B cell (primary cell): ENCODE measurements at regions not wholly inside any gene's neighbourhood (a gene's known extent, or its start where the extent isn't known, plus 50 kb on each side); places are given as distances from the start of the nearest gene placed in this dataset.

Source experiments
- ATAC-seq: fragments of 200-7000 bp; cut with Tn5 transposase; one replicate; pipeline ENCODE4 v1.10.0; 2021; ENCODE audit warnings: low read depth, mild to moderate bottlenecking, moderate number of reproducible peaks, moderate library complexity
- CTCF ChIA-PET: fragments of 350-600 bp; sonication (Branson Sonifier 250); formaldehyde crosslinking; loops from one replicate; lab custom pipeline; 2021; ENCODE audit warnings: antibody characterized with exemption, inconsistent platforms; lab: Charles Lee
- POLR2A ChIA-PET: fragments of 350-600 bp; sonication (Branson Sonifier 250); formaldehyde crosslinking; loops from one replicate; lab custom pipeline; 2021; ENCODE audit warnings: antibody characterized with exemption; lab: Charles Lee
- DNase-seq: peaks from one replicate; pipeline ENCODE4 v3.0.0; 2013
- H2AFZ ChIP-seq: 2 replicates; pipeline ENCODE4 v1.6.1; 2012; ENCODE audit warnings: mild to moderate bottlenecking, low read depth, low read length; ENCODE audit not compliant: insufficient read depth, poor library complexity, severe bottlenecking
- H3K27ac ChIP-seq, 2 donors: 1 replicate in 1 of 2; 2 replicates in 1 of 2; pipeline ENCODE4 v1.5.1; 2012 to 2013; ENCODE audit warnings: low read length in 2 of 2, mild to moderate bottlenecking in 2 of 2, moderate library complexity in 1 of 2
- H3K27me3 ChIP-seq, 4 experiments: fragments of 200-600 bp in 1 of 4; sonication (generic) in 1 of 4; replicated peaks in 1 of 4; 1 replicate in 2 of 4; 2 replicates in 2 of 4; pipeline versions ENCODE4 v1.6.1 to v1.7.0; 2013 to 2016; ENCODE audit warnings: low read length in 3 of 4, mild to moderate bottlenecking in 2 of 4, mixed read lengths in 1 of 4, moderate library complexity in 1 of 4; ENCODE audit not compliant: insufficient read depth in 4 of 4, control insufficient read depth in 3 of 4; ENCODE audit errors: control extremely low read depth in 1 of 4
- H3K36me3 ChIP-seq, 2 experiments: replicated peaks in 1 of 2; 1 replicate in 1 of 2; 2 replicates in 1 of 2; pipeline versions ENCODE4 v1.6.1 to v1.7.1; 2013; ENCODE audit warnings: low read length in 1 of 2; ENCODE audit not compliant: insufficient read depth in 2 of 2, control insufficient read depth in 1 of 2; ENCODE audit errors: control extremely low read depth in 1 of 2, extremely low read depth in 1 of 2
- H3K4me1 ChIP-seq, 2 donors: fragments of 200-600 bp in 1 of 2; sonication (generic) in 1 of 2; 1 replicate in 1 of 2; 2 replicates in 1 of 2; pipeline versions ENCODE4 v1.5.1 to v1.6.1; 2013 to 2017; ENCODE audit warnings: low read length in 2 of 2; ENCODE audit not compliant: control insufficient read depth in 2 of 2, insufficient read depth in 2 of 2
- H3K4me2 ChIP-seq: replicated peaks from 2 replicates; pipeline ENCODE3; 2012; ENCODE audit warnings: mild to moderate bottlenecking, low read depth, low read length; ENCODE audit not compliant: poor library complexity, severe bottlenecking
- H3K4me3 ChIP-seq, 5 experiments: fragments of 200-600 bp in 1 of 5; sonication (generic) in 1 of 5; 1 replicate in 3 of 5; 2 replicates in 2 of 5; pipeline versions ENCODE4 v1.5.1 to v1.7.0; 2011 to 2016; ENCODE audit warnings: low read length in 4 of 5, mild to moderate bottlenecking in 4 of 5, low read depth in 2 of 5, control low read depth in 1 of 5, moderate library complexity in 1 of 5; ENCODE audit not compliant: insufficient read depth in 1 of 5; ENCODE audit errors: control extremely low read depth in 1 of 5, extremely low read depth in 1 of 5
- H3K79me2 ChIP-seq: fragments of 200-600 bp; sonication (generic); one replicate; pipeline ENCODE4 v1.6.0; 2016; ENCODE audit warnings: low read length; ENCODE audit not compliant: control insufficient read depth, insufficient read depth
- H3K9ac ChIP-seq: fragments of 200-600 bp; sonication (generic); 2 replicates; pipeline ENCODE4 v1.6.1; 2017; ENCODE audit warnings: mild to moderate bottlenecking, low read length, moderate library complexity
- H3K9me3 ChIP-seq, 3 donors: one replicate each; pipeline versions ENCODE4 v1.6.1 to v1.7.1; 2013; ENCODE audit warnings: low read length in 2 of 3; ENCODE audit not compliant: control insufficient read depth in 2 of 3, insufficient read depth in 1 of 3; ENCODE audit errors: control extremely low read depth in 1 of 3
- H4K20me1 ChIP-seq: 2 replicates; pipeline ENCODE4 v1.6.0; 2012; ENCODE audit warnings: mild to moderate bottlenecking, low read length; ENCODE audit not compliant: insufficient read depth, control insufficient read depth, poor library complexity, severe bottlenecking
- H3K27ac Mint-ChIP-seq: one replicate; pipeline ENCODE4 v1.8.0; 2021; ENCODE audit warnings: mixed read lengths
- H3K27me3 Mint-ChIP-seq: one replicate; pipeline ENCODE4 v1.8.0; 2021; ENCODE audit warnings: mixed read lengths
- H3K4me1 Mint-ChIP-seq: one replicate; pipeline ENCODE4 v1.8.0; 2021; ENCODE audit warnings: mixed read lengths
- H3K4me3 Mint-ChIP-seq: one replicate; pipeline ENCODE4 v1.8.0; 2021; ENCODE audit warnings: mixed read lengths
- H3K9me3 Mint-ChIP-seq: one replicate; pipeline ENCODE4 v1.8.0; 2022; ENCODE audit warnings: mixed read lengths; ENCODE audit not compliant: insufficient read depth
- EZH2 ChIP-seq: IDR thresholded peaks from 2 replicates; pipeline ENCODE4 v1.6.1; 2012; ENCODE audit warnings: borderline replicate concordance, low read depth, mild to moderate bottlenecking, moderate library complexity, low read length; ENCODE audit not compliant: insufficient read depth, poor library complexity, severe bottlenecking
- WGBS: methylation state at CpG from one replicate; pipeline ENCODE4 v1.1.5; 2013; ENCODE audit warnings: missing lambda C conversion rate; ENCODE audit not compliant: insufficient coverage; 5-methylcytosine and 5-hydroxymethylcytosine counted together
- intact Hi-C: fragments of 100-400 bp; cut with micrococcal nuclease; formaldehyde crosslinking; loops from one replicate; pipeline ENCODE4 v1.10.0; 2022
- TF ChIP-seq, protein P1 (sequence below): fragments of 200-600 bp; IDR thresholded peaks from one replicate; pipeline ENCODE4 v1.8.0; 2022; ENCODE audit warnings: antibody characterized with exemption, mild to moderate bottlenecking

DNA sequence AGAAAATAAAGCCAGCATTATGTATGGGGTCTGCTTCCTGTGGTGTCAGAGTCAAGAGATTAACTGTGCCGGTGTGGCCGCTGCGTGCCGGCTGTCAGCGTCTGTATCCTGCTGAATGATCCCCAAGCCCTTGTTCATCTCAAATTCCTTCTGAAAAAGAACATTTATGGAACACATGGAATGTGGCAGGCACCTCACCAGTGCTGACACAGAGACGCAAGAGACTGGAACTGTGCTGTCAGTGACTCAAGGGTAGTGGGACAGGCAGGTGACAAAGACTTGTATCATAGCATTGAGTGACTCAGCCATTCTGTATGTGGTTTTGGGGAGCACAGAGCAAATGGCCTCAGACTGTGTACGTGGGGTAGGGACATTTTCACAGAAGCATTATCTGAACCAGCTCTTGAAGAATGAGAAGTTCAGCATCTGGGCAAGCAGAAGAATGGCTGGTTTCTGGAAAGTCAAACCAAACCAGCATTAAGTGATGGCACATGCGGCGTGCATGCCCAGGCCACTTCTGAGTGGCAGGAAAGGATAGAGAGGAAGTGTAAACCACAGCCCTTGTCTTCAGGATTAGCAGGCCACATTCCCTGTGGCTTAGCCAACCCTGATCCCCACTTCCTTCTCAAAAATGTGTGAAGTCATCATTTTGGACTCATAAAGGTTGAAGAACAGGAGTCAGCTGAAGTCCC is 54.0 kb upstream of the IRS2 start:
- DNase-seq (no peak), ATAC-seq (no peak)
- peaks cover 31% of the 10 kb centered on the region for H3K27me3 Mint-ChIP-seq
- H3K27ac Mint-ChIP-seq, result no peak overlapping the region
- H3K79me2 ChIP-seq, result no peaks in the 10 kb centered on the region
- H3K4me1 Mint-ChIP-seq, result no peaks in the 10 kb centered on the region
- H3K9ac ChIP-seq, result no peak overlapping the region
- H3K9me3 ChIP-seq, result no peaks in the 10 kb centered on the region
- H3K36me3 ChIP-seq, result no peaks in the 10 kb centered on the region
- TF ChIP-seq EZH2, result no peak
- TF ChIP-seq, protein P1, sequence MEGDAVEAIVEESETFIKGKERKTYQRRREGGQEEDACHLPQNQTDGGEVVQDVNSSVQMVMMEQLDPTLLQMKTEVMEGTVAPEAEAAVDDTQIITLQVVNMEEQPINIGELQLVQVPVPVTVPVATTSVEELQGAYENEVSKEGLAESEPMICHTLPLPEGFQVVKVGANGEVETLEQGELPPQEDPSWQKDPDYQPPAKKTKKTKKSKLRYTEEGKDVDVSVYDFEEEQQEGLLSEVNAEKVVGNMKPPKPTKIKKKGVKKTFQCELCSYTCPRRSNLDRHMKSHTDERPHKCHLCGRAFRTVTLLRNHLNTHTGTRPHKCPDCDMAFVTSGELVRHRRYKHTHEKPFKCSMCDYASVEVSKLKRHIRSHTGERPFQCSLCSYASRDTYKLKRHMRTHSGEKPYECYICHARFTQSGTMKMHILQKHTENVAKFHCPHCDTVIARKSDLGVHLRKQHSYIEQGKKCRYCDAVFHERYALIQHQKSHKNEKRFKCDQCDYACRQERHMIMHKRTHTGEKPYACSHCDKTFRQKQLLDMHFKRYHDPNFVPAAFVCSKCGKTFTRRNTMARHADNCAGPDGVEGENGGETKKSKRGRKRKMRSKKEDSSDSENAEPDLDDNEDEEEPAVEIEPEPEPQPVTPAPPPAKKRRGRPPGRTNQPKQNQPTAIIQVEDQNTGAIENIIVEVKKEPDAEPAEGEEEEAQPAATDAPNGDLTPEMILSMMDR, result no peak
- POLR2A ChIA-PET, result no interaction called here
- WGBS, result 2% methylated on average over 9 of the region's 9 CpGs
- H3K9me3 Mint-ChIP-seq, result no peaks in the 10 kb centered on the region
- intact Hi-C loops, result no loop called here
- no peaks in the 10 kb centered on the region for H4K20me1 ChIP-seq
- no peak overlapping the region for H3K4me3 ChIP-seq
- H3K4me1 ChIP-seq, result no peaks in the 10 kb centered on the region
- no peak overlapping the region for H3K4me2 ChIP-seq
- H3K27me3 ChIP-seq, result peaks cover 0 to 5% (median 1%) of the 10 kb centered on the region in 4 experiments
- H2AFZ ChIP-seq, result no peak overlapping the region
- H3K4me3 Mint-ChIP-seq, result no peak overlapping the region
- H3K27ac ChIP-seq, result no peak overlapping the region
- CTCF ChIA-PET, result no interaction called here
